ENCODE measurements at regions not wholly inside any gene's neighbourhood (a gene's known extent, or its start where the extent isn't known, plus 50 kb on each side); places are given as distances from the start of the nearest gene placed in this dataset.

GRCh38 chr1:87510540-87510939 is 181.9 kb downstream of the LMO4 start:
- DNase-seq (ENCODE audit: low spot score): no peak

- DNase-seq (ENCODE audit: low spot score): no peak
Observed at GRCh38 chr1:87511449-87511848, 182.8 kb downstream of the LMO4 start.

GRCh38 chr1:87512431-87512830 is 183.8 kb downstream of the LMO4 start:
- no peak for DNase-seq (ENCODE audit: low spot score)

GRCh38 chr1:87513255-87513654 is 184.6 kb downstream of the LMO4 start:
- DNase-seq (ENCODE audit: low spot score): no peak

- DNase-seq (ENCODE audit: low spot score): no peak
Observed at GRCh38 chr1:87513966-87514660, 185.4 kb downstream of the LMO4 start.

- DNase-seq (ENCODE audit: low spot score): no peak
Observed at GRCh38 chr1:87515781-87516180, 187.1 kb downstream of the LMO4 start.

- DNase-seq (ENCODE audit: low spot score): no peak
Observed at GRCh38 chr1:87518794-87519193, 190.1 kb downstream of the LMO4 start.

- DNase-seq (ENCODE audit: low spot score): no peak
Observed at GRCh38 chr1:87521452-87521851, 192.8 kb downstream of the LMO4 start.

GRCh38 chr1:87523466-87523865 is 194.8 kb downstream of the LMO4 start:
- no peak for DNase-seq (ENCODE audit: low spot score)

- DNase-seq (ENCODE audit: low spot score): no peak
Observed at GRCh38 chr1:87524021-87524754, 195.5 kb downstream of the LMO4 start.

GRCh38 chr1:87528754-87529517 is 200.3 kb downstream of the LMO4 start:
- DNase-seq (ENCODE audit: low spot score): no peak

GRCh38 chr1:87530042-87530807 is 201.5 kb downstream of the LMO4 start:
- DNase-seq (ENCODE audit: low spot score): no peak

GRCh38 chr1:87535551-87535950 is 206.9 kb downstream of the LMO4 start:
- DNase-seq (ENCODE audit: low spot score): no peak

GRCh38 chr1:87539147-87539546 is 210.5 kb downstream of the LMO4 start:
- no peak for DNase-seq (ENCODE audit: low spot score)

GRCh38 chr1:87542697-87543096 is 214.0 kb downstream of the LMO4 start:
- DNase-seq (ENCODE audit: low spot score): no peak

GRCh38 chr1:87549738-87550137 is 221.1 kb downstream of the LMO4 start:
- DNase-seq (ENCODE audit: low spot score): no peak

- no peak for DNase-seq (ENCODE audit: low spot score)
Observed at GRCh38 chr1:87553511-87553910, 224.8 kb downstream of the LMO4 start.

- DNase-seq (ENCODE audit: low spot score): no peak
Observed at GRCh38 chr1:87555366-87555765, 226.7 kb downstream of the LMO4 start.

GRCh38 chr1:87556326-87556725 is 227.6 kb downstream of the LMO4 start:
- no peak for DNase-seq (ENCODE audit: low spot score)

- no peak for DNase-seq (ENCODE audit: low spot score)
Observed at GRCh38 chr1:87558921-87559320, 230.2 kb downstream of the LMO4 start.

GRCh38 chr1:87560137-87560536 is 231.5 kb downstream of the LMO4 start:
- DNase-seq (ENCODE audit: low spot score): no peak
